Keratinocyte (primary cell): ENCODE measurements at regions not wholly inside any gene's neighbourhood (a gene's known extent, or its start where the extent isn't known, plus 50 kb on each side); places are given as distances from the start of the nearest gene placed in this dataset.
"Not testable (repeated sequence)": the region's sequence is repeated elsewhere in the genome, so short reads cannot be mapped to it uniquely, and the experiment has no call there.

Experiments
- DNase-seq: peaks from one replicate; pipeline ENCODE4 v3.0.0-alpha.2; 2011; ENCODE audit warnings: low read depth, missing footprints, low spot score
- FAIRE-seq: peaks from 2 replicates; lab custom pipeline; 2011; peaks lifted over from hg19 to GRCh38; lab: Jason Lieb, UNC
- H2AFZ ChIP-seq: 2 replicates; pipeline ENCODE4 v1.6.0; 2012; ENCODE audit warnings: low read length, control low read depth, inconsistent platforms; ENCODE audit not compliant: control insufficient read depth
- H3K27ac ChIP-seq: 2 replicates; pipeline ENCODE4 v1.5.1; 2011; ENCODE audit warnings: low read length; ENCODE audit not compliant: control insufficient read depth, insufficient read depth
- H3K27me3 ChIP-seq: 3 replicates; pipeline ENCODE4 v1.6.0; 2011; ENCODE audit warnings: low read length; ENCODE audit not compliant: control insufficient read depth, insufficient read depth; ENCODE audit errors: extremely low read depth
- H3K36me3 ChIP-seq, 2 experiments: 2 replicates in 1 of 2; 3 replicates in 1 of 2; pipeline ENCODE4 v1.5.1; 2011; ENCODE audit warnings: low read length in 2 of 2, mild to moderate bottlenecking in 1 of 2; ENCODE audit not compliant: control insufficient read depth in 2 of 2, insufficient read depth in 2 of 2; ENCODE audit errors: extremely low read depth in 1 of 2
- H3K4me1 ChIP-seq: 3 replicates; pipeline ENCODE4 v1.5.1; 2011; ENCODE audit warnings: low read length; ENCODE audit not compliant: control insufficient read depth, insufficient read depth; ENCODE audit errors: extremely low read depth
- H3K4me2 ChIP-seq: 3 replicates; pipeline ENCODE4 v1.6.0; 2011; ENCODE audit warnings: low read depth, low read length; ENCODE audit not compliant: control insufficient read depth, insufficient read depth; ENCODE audit errors: extremely low read depth
- H3K4me3 ChIP-seq, 3 experiments: fragments of 200-600 bp in 1 of 3; sonication (generic) in 1 of 3; 2 replicates in 2 of 3; 3 replicates in 1 of 3; pipeline ENCODE4 v1.5.1; 2011 to 2016; ENCODE audit warnings: low read length in 3 of 3, mild to moderate bottlenecking in 3 of 3, control low read depth in 2 of 3, inconsistent platforms in 1 of 3, low read depth in 1 of 3, mixed read lengths in 1 of 3, mixed run types in 1 of 3, moderate library complexity in 1 of 3; ENCODE audit not compliant: control insufficient read depth in 2 of 3, insufficient read depth in 2 of 3; ENCODE audit errors: extremely low read depth in 1 of 3
- H3K79me2 ChIP-seq: 2 replicates; pipeline ENCODE4 v1.6.0; 2012; ENCODE audit warnings: low read length; ENCODE audit not compliant: control insufficient read depth, insufficient read depth
- H3K9ac ChIP-seq: 3 replicates; pipeline ENCODE4 v1.6.0; 2011; ENCODE audit warnings: low read length; ENCODE audit not compliant: control insufficient read depth, insufficient read depth; ENCODE audit errors: extremely low read depth
- H3K9me1 ChIP-seq: 3 replicates; pipeline ENCODE4 v1.6.0; 2011; ENCODE audit warnings: low read length; ENCODE audit not compliant: control insufficient read depth, insufficient read depth; ENCODE audit errors: extremely low read depth
- H3K9me3 ChIP-seq: 2 replicates; pipeline ENCODE4 v1.5.1; 2012; ENCODE audit warnings: low read depth, low read length; ENCODE audit not compliant: control insufficient read depth
- H4K20me1 ChIP-seq: 3 replicates; pipeline ENCODE4 v1.6.0; 2011; ENCODE audit warnings: low read length; ENCODE audit not compliant: control insufficient read depth, insufficient read depth; ENCODE audit errors: extremely low read depth
- EZH2 ChIP-seq: IDR thresholded peaks from one replicate; pipeline ENCODE4 v1.6.1; 2012; ENCODE audit warnings: inconsistent platforms, mild to moderate bottlenecking, low read length, moderate library complexity
- dilution Hi-C: fragments of 300-500 bp; cut with MboI; formaldehyde crosslinking; loops from one replicate; pipeline ENCODE4 v1.7.0; 2020; ENCODE audit warnings: low sequenced_read_pairs; ENCODE audit not compliant: extremely low pct_ligation_motif_present
- TF ChIP-seq, protein P1 (sequence below), 3 experiments: IDR thresholded peaks in 1 of 3; conservative IDR thresholded peaks in 1 of 3; optimal IDR thresholded peaks in 1 of 3; 2 replicates in 2 of 3; 3 replicates in 1 of 3; pipeline versions ENCODE3 to v1.5.1; 2011; ENCODE audit warnings: low read length in 3 of 3, mild to moderate bottlenecking in 3 of 3, moderate library complexity in 2 of 3, control low read depth in 1 of 3, inconsistent platforms in 1 of 3; ENCODE audit not compliant: insufficient read depth in 2 of 3; ENCODE audit errors: extremely low read depth in 1 of 3

DNA sequence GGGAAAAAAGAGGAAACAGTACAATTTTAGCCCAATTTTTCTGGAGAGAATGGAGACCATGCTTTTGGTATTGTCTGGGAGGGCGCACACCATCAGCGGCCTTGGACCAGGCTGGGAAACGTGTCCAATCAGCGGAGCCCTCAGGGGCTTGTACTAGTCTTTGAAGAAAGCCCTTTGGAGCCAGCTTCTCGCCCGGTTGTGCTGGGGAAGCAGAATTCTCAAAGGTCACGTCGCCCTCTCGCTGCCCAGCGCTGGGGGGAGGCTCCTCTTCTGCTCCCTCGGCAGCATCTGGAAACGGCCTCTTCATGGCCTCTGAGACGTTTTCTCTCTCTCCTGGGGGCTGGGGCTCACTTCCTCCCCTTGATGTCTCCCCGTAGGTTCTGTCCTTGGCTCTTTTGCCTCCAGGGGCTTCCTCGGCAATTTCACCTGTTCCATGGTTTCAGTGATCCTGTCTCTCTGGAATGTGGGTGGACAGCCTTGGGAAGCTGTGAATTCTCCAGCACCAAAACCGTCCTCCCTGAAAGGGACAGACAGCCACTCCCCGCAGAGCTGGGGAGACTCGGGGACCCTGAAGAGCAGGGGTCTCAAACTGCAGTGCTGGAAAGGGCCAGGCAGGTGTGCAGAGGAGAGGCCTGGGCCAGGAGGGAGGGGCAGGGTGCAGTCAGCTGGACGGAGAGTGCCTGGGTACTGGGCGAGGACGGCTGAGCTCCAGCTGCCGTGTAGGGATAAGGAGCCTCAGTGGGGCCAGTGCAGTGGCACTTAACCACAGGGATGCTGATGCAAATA, 80.2 kb downstream of the RPS6KA4 start:
- Histone ChIP-seq H3K27me3 (peaks cover 3% of the 10 kb centered on the region), H3K4me3 (no peak overlapping the region)
- no peak for TF ChIP-seq EZH2
- TF ChIP-seq, protein P1, sequence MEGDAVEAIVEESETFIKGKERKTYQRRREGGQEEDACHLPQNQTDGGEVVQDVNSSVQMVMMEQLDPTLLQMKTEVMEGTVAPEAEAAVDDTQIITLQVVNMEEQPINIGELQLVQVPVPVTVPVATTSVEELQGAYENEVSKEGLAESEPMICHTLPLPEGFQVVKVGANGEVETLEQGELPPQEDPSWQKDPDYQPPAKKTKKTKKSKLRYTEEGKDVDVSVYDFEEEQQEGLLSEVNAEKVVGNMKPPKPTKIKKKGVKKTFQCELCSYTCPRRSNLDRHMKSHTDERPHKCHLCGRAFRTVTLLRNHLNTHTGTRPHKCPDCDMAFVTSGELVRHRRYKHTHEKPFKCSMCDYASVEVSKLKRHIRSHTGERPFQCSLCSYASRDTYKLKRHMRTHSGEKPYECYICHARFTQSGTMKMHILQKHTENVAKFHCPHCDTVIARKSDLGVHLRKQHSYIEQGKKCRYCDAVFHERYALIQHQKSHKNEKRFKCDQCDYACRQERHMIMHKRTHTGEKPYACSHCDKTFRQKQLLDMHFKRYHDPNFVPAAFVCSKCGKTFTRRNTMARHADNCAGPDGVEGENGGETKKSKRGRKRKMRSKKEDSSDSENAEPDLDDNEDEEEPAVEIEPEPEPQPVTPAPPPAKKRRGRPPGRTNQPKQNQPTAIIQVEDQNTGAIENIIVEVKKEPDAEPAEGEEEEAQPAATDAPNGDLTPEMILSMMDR (optimal IDR thresholded peaks at IDR 0.05 in 1 of 3, IDR thresholded peaks at IDR 0.05 in 1 of 3, conservative IDR thresholded peaks at IDR 0.05 in 1 of 3; ENCODE audit: extremely low read depth in 1 of 3, insufficient read depth in 2 of 3, low read length in 3 of 3), result no peak

DNA sequence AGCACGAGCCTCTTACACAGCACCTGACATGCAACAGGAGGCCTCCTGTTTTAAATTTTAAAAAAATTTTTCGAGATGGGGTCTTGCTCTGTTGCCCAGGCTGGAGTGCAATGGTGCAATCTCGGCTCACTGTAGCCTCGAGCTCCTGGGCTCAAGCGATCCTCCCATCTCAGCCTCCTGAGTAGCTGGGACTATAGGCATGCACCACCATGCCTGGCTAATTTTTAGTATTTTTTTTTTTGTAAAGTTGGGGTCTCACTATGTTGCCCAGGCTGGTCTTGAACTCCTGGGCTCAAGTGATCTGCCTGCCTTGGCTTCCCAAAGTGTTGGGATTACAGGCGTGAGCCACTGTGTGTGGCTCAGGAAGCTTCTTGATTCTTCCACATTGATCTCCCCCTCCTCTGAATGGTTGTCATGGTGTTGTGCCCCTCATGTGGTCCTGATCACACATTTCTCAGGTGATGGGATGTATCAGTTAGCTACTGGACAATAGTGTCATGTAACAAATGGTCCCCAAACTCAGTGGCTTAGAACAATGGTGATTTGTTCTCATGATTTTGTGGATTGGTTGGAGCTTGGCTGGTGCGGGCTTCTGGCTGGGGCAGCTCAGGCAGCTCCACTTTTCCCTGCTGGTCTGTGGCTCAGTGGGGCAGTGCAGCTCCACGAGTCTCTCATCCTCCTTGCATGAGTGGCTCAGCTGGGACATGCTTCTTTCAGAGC, 81.0 kb downstream of the RPS6KA4 start:
- H3K27me3 ChIP-seq, H3K79me2 ChIP-seq, H3K4me2 ChIP-seq, H2AFZ ChIP-seq, H3K36me3 ChIP-seq, FAIRE-seq, dilution Hi-C loops, H4K20me1 ChIP-seq, DNase-seq, H3K27ac ChIP-seq, H3K4me3 ChIP-seq, H3K9me1 ChIP-seq, H3K9me3 ChIP-seq, H3K9ac ChIP-seq: not testable (repeated sequence)
- H3K4me1 ChIP-seq, result peaks cover 11% of the 10 kb centered on the region

More for the DNA sequence above, 80.2 kb downstream of the RPS6KA4 start:
- H3K9me3 ChIP-seq, result no peaks in the 10 kb centered on the region
- no peaks in the 10 kb centered on the region for H4K20me1 ChIP-seq
- no peak overlapping the region for H3K9ac ChIP-seq
- H3K4me1 ChIP-seq, result peaks cover 11% of the 10 kb centered on the region
- DNase-seq (no peak), FAIRE-seq (no peak)
- H3K9me1 ChIP-seq, result no peaks in the 10 kb centered on the region
- no peak overlapping the region for H3K27ac ChIP-seq
- peak overlapping the region; percentile 27 for H3K4me2 ChIP-seq
- H3K79me2 ChIP-seq, result no peaks in the 10 kb centered on the region
- H3K36me3 ChIP-seq, result no peaks in the 10 kb centered on the region
- dilution Hi-C loops, result no loop called here
- H2AFZ ChIP-seq, result no peak overlapping the region
